Uterus (tissue), 2 donors: ENCODE measurements at regions not wholly inside any gene's neighbourhood (a gene's known extent, or its start where the extent isn't known, plus 50 kb on each side); places are given as distances from the start of the nearest gene placed in this dataset.

Experiments
- CTCF ChIP-seq, 4 experiments: fragments of 200-600 bp in 2 of 4; fragments of 450-650 bp in 2 of 4; sonication (generic) in 2 of 4; IDR thresholded peaks; one replicate each; pipeline ENCODE4 v1.5.1; 2016 to 2019; ENCODE audit warnings: antibody characterized with exemption in 4 of 4, mild to moderate bottlenecking in 2 of 4, moderate library complexity in 1 of 4
- POLR2A ChIP-seq, 2 donors: fragments of 450-650 bp; IDR thresholded peaks; one replicate each; pipeline ENCODE4 v1.6.1; 2016; ENCODE audit warnings: antibody characterized with exemption in 2 of 2, mild to moderate bottlenecking in 1 of 2, moderate library complexity in 1 of 2

- TF ChIP-seq CTCF (IDR thresholded peaks at IDR 0.05) (no peak), POLR2A (IDR thresholded peaks at IDR 0.05) (no peak)
These were observed 82.7 kb upstream of the LSM14A start for GRCh38 chr19:34089566-34089965.
